ENCODE measurements at regions not wholly inside any gene's neighbourhood (a gene's known extent, or its start where the extent isn't known, plus 50 kb on each side); places are given as distances from the start of the nearest gene placed in this dataset.

DNA sequence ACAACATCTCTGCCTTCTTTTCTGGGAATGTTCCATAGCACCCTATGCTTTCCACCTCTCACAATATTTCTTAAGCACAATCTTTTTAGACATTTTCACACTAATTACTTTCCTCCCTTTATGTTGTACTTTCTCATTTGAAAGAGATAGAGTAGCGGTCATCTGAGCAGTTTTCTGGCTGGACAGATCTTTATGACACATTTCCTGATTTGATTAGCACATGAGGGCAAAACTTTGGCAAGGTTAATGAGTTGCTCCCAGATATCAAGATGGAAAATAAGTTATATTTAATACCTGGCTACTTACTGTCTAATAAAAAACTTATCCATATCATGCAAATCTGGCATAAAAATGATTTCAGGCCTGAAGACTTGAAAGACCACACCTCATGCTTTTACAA is 723.9 kb downstream of the SOCS6 start:
- DNase-seq (ENCODE audit: low spot score), result no peak

GRCh38 chr18:71011389-71011788 is 722.5 kb downstream of the SOCS6 start:
- no peak for DNase-seq (ENCODE audit: low spot score)

DNA sequence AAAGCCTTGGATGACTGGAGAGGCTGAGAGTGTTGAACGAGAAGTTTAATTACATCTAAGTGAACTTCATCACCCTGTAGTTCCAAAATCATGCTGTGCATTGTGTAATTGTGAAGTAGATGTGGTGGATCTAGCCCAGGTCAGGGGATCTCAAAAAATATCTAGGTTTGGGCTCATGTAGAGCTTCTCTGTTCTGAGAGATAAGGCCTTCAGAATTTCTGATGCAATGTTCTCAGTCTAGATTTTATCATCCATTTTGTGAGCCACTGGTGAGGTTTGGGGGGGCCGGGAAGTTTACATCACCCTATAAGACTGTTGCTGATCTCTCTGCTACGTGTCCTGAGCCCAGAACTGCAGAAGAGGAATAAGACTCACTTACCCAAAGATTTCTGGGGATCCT is 719.4 kb downstream of the SOCS6 start:
- DNase-seq (ENCODE audit: low spot score), result no peak

GRCh38 chr18:71001597-71001996 is 712.8 kb downstream of the SOCS6 start:
- DNase-seq (ENCODE audit: low spot score), result no peak

GRCh38 chr18:70998490-70998889 is 709.6 kb downstream of the SOCS6 start:
- no peak for DNase-seq (ENCODE audit: low spot score)

DNA sequence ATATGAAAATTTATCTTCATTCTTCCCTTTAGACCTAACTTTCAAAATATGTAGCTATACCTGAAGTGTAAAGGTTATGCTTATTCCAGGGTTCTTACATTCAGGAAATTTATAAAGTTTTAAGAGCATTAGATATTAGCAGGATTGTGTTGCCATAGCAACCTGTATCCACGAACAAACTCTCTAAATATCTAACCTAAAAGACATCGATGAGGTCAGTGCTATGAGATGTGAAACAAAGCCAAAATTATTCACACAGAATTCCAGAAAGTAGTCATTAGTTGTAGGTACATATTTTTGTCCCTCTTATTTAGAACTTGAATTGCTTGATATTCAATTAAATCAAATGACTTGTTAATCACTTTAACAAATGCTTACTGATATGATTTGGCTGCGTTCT is 705.3 kb downstream of the SOCS6 start:
- DNase-seq (ENCODE audit: low spot score), result no peak

GRCh38 chr18:70991577-70991976 is 702.7 kb downstream of the SOCS6 start:
- DNase-seq (ENCODE audit: low spot score), result no peak

DNA sequence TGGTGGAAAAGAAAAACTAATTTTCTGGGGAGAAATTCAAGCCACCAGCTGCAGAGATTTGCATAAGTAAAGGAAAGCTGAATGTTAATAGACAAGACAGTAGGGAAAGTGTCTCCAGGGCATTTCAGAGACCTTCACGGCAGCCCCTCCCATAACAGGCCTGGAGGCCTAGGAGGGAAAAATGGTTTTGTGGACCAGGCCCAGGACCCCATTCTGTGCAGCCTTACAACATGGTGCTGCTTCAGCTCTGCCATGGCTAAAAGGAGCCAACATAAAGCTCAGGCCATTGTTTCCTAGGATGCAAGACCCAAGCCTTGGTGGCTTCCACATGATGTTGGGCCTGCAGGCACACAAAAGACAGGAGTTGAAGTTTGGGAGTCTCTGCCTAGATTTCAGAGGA is 697.1 kb downstream of the SOCS6 start:
- no peak for DNase-seq (ENCODE audit: low spot score)

GRCh38 chr18:70982292-70982691 is 693.4 kb downstream of the SOCS6 start:
- no peak for DNase-seq (ENCODE audit: low spot score)

DNA sequence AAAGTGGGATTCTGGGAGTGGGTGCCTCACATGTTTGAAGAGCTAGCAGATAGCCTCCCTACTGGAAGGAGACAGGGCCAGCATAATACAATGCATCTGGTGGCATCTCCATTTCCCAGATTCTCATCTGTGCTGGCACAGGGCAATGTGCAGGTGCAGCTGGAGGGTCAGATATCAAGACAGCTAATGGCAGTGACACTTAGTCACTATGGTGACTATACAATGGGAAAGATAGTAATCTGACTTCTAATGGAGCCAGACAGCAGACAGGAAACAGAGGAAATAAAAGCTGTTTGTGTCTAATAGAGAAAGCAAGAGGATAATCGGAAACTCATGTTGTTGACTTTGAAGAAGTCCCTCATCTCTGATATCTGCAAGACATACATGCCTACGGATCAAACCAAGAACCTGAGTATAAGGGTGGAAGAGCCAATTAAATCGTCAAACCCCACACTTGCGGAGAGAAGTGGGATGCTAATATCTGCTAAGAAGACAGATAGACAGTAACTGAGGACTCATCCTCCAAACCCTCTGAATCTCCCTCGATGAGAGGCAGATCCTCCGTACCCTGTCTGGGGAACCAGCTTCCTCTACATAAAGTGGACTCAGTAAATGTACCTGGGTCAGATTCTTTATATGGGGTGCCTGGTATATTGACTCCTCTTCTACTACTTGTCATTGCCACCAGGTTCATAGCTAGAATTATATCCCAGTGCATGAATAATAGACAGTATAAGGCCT is 692.7 kb downstream of the SOCS6 start:
- DNase-seq (ENCODE audit: low spot score), result no peak

DNA sequence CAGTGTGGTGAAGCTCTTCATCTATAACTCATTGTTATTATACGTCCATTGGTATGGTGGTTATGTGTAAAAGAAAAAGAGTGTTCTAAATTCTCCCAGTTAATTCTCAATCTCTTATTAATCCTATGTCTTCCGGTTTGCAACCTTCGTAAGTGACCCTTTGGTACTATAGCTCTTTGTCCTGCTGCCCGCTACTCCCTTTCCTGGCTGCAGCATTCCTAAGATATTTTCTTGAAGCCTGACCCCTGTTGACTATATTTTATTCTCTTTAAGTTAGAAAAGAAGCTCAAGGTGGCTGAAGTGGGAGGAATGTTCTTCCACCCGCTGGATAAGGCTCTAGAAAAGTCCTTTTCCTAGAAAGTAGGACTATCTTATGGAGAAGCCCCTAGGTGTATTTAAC is 684.8 kb downstream of the SOCS6 start:
- DNase-seq (ENCODE audit: low spot score), result no peak

DNA sequence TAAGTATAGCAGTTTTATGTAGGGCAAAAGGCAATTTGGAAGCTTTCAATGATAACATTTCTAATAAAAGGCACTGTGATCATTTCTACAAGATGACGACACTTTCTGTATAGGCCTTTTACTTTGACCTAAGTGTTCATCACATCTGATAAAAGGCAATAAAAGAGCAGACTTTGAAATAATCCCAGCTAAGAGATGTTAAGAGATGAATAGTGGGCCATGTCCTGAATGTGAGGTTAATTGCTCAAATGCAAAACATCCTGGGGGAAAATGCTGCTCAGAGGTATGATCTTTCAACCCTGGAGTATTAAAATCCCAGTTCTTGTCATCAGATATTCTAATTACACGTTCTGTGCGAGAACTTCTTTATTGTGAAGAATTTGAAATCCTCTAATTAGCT is 677.6 kb downstream of the SOCS6 start:
- no peak for DNase-seq (ENCODE audit: low spot score)

- DNase-seq (ENCODE audit: low spot score), result no peak
Measured at GRCh38 chr18:70961939-70962338, 673.1 kb downstream of the SOCS6 start.

- no peak for DNase-seq (ENCODE audit: low spot score)
Measured at GRCh38 chr18:70956554-70956953, 667.7 kb downstream of the SOCS6 start.

GRCh38 chr18:70936160-70936559 is 647.3 kb downstream of the SOCS6 start:
- no peak for DNase-seq (ENCODE audit: low spot score)

DNA sequence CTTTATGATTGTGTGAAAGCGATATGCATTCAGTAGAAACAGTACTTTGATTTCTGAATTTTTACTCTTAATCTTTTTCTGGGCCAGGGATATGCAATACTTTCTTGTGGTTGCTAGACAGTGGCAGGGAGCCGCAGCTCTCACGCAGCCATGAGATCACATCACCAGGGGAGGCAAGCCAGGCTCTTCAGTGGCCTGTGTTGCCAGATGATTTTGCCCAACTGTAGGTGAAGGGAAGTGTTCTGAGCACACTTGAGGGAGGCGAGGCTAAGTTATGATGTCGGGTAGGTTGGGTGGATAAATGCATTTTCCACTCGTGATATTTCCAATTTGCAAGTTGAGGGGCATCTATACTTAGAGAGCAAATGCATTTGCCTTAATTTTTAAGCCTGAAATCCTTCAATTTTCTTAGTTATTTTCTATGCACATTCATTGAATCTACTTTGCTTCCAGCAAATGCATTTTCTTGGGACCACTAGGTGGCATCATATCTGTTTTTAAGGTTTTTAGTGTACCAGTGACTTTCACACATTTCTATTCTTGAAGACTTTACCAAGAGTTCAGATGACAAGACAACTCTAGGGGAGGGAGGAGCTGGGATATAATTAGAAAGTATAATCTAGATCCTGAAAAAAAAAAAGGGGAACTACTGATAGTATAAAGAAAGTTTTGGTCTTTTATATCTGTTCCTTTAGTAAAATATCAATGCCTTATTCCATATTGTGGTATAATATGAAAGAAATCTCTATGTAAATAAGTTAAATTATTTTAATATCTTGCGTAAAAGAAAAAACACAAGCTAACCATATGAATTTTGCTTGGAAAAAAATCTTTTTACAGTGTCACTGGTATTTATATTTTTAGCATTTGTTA is 643.3 kb downstream of the SOCS6 start:
- DNase-seq (ENCODE audit: low spot score), result no peak

DNA sequence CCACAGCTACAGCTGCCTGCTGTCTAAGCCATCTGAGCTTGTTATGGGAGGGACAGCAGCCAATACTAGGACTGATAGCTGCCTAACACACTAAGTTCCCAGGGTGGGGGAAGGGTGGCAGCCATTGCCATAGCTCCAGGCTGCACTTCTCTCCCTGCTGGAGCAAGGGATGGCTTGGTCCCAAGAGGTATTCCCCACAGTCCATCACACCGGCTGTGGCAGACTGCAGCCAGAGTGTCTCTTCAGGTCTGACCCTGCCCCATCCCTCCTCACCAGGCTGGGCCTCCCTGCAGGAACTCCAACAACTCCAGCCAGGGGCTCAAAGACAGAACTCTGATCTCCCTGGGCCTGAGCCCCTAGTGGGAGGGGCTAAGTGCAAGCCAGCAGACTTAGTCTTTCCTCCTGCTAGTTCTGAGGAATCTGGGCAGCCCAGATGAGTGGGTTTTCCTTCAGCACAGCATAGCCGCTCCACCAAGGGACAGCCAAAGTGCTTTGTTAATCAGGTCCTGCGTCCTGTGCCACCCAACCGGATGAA is 632.1 kb downstream of the SOCS6 start:
- no peak for DNase-seq (ENCODE audit: low spot score)

DNA sequence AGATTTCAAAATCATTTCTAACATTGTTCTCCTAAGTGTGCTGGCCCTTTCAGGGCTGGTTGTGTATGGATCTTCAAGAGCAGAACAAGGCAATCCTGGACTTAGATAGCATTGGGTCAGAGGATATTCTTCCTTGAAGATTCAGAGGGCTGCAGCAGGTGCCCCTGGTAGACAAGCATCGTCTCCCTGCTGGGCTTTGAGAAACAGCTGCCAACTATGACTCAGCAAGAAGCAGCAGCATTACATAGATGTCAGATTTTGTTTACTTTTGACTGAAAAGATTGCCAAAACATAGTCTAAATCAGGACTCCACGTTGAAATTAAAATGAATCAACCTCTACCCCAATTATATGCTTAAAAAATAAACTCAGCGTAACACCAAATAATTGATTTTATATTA is 618.8 kb downstream of the SOCS6 start:
- DNase-seq (ENCODE audit: low spot score), result no peak

- DNase-seq (ENCODE audit: low spot score), result no peak
Measured at GRCh38 chr18:70892381-70892780, 603.5 kb downstream of the SOCS6 start.

- DNase-seq (ENCODE audit: low spot score), result no peak
Measured at GRCh38 chr18:70870292-70870691, 581.4 kb downstream of the SOCS6 start.

DNA sequence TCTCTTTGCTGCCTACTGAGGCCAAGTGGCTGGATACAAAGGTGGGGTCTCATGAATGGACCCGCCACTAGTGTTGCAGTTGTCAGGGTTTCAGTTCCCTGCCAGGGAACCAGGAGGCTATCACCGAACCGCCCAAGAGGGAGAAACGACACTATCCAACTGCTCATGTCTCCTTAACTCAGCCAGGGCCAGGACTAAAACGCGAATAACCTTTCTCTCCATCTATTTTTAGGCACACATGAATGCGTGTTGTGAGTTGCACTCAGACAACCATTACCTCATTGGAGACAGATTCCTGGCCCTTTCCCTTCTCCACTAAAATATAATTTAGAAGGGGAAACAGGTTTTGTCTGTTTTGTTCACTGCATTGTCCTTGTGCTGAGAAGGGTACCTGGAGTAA is 559.5 kb downstream of the SOCS6 start:
- no peak for DNase-seq (ENCODE audit: low spot score)

DNA sequence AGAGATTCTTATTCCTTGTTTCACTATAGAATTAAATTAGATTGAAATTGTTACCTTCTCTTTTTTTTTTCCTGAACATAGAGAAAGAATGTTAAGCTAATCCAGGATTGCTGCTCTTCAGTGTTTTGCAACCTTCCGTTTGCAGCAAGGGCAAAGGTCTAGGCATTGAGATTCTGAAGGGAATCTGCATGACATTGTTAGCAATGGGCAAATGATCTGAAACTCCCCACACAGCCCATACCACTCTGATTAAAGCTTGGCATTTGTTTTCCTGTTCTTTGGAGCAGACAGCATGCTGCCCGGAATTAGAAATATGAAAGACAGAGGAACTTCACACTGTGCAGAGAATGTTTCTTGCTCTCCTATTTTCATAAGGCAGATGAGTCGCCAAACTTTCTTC is 551.8 kb downstream of the SOCS6 start:
- no peak for DNase-seq (ENCODE audit: low spot score)

- no peak for DNase-seq (ENCODE audit: low spot score)
Measured at GRCh38 chr18:70827632-70828031, 538.8 kb downstream of the SOCS6 start.
